Middle frontal gyrus (tissue), 1 donor: ENCODE measurements at regions not wholly inside any gene's neighbourhood (a gene's known extent, or its start where the extent isn't known, plus 50 kb on each side); places are given as distances from the start of the nearest gene placed in this dataset.

Experiments used
- DNase-seq: peaks from one replicate; pipeline ENCODE4 v3.0.0-alpha.2; 2015; ENCODE audit warnings: low spot score; ENCODE audit errors: extremely low spot score

DNA sequence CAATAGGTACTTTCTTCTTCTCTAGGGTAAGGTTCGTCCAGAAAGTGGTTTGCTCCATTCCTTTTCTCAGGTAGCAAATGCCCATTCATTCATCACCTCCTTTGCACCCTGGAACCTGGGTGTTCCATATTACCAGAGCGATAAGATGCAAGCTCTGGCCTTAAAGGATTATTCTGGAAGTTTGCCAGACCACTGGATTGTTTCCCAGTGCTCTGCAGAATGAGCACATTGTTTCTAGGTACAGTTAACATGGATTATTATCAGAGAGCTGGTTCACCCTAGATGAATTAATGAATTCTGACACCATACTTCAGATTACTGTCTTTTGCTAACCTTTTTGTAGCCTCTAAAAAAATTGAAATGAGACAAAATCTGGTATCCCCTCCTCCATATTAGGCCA lies 170.9 kb upstream of the BMP4 start:
- no peak for DNase-seq

DNA sequence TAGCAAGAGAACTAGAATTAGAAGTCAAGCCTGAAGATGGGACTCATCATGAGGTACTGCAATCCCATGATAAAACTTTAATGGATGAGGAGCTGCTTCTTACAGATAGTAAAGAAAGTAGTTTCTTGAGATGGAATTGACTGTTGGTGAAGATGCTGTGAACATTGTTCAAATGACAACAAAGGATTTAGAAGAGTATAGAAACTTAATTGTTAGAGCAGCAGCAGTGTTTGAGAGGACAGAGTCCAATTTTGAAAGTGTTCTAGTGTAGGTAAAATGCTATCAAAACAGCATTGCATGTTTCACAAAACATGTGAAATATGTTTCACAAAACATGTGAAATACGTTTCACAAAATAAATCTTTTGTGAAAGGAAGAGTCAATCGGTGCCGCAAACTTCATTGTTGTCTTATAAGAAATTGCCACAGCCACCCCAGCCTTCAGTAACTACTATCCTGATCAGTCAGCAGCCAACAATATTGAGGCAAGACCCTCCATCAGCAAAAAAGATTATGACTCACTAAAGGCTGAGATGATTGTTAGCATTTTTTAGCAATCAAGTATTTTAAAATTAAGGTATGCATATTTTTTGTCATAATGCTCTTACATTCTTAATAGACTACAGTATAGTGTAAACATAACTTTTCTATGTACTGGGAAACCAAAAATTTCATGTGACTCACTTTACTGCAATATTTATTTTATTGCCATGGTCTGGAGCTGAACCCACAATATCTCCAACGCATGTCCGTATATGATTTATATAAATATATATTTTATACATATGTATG lies 173.4 kb upstream of the BMP4 start:
- DNase-seq = no peak

DNA sequence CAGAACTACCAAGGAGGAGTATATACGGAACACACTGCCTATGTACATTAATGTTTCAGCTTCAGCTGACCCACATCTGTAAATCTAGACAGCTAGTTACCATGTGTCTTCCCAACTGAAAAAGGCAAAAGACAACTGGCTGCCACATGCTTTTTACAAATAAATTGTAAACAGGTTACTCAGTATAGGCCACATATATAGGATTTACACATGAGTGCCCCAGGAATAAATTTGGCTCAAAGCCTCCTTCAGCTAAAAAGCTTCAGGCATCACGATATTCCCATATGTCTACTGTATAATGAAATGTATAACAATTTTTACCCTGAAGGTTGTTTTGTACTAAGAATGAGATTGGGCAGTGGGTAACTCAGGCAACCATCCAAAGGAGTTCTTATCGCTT lies 175.9 kb upstream of the BMP4 start:
- no peak for DNase-seq

DNA sequence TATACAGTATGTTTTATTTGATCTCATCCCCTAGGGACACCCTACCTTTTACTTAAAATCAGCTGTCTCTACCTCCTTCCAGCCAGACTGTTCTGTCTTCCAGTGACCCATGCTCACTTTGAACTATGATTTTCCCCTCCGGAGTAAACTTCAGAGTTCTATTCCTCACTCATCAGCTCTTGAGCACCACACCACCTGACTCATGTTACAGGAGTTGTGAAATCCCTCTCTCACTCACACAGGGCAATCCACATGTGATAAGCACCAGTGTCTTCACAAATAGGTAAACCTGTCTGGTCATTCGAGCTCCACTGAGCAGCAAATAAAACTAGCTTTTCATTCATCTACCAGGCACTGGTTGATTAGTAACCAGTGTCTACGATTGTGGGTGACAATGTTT lies 177.3 kb upstream of the BMP4 start:
- no peak for DNase-seq

DNA sequence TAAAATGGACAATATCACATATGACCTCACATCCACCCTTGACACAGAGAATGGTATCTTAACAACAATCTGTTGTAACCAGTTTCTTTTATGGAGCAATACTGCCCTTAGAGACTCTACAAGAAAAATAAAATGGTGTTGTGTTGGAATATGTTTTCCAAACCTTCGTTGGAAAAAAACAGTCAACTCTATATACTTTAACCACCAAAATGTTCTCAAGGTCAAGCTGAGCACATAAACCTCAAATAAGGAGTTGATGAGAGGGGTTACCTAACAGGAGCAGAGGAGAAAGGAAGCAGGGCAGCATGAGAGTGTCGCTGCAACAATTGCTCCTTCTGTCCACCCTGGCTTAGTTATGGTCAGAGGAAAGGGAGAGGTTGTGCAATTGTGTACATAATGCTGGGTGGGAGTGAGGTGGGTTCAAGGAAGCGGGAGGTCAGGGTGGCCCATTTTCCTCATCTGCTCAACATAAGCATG lies 179.2 kb upstream of the BMP4 start:
- no peak for DNase-seq

DNA sequence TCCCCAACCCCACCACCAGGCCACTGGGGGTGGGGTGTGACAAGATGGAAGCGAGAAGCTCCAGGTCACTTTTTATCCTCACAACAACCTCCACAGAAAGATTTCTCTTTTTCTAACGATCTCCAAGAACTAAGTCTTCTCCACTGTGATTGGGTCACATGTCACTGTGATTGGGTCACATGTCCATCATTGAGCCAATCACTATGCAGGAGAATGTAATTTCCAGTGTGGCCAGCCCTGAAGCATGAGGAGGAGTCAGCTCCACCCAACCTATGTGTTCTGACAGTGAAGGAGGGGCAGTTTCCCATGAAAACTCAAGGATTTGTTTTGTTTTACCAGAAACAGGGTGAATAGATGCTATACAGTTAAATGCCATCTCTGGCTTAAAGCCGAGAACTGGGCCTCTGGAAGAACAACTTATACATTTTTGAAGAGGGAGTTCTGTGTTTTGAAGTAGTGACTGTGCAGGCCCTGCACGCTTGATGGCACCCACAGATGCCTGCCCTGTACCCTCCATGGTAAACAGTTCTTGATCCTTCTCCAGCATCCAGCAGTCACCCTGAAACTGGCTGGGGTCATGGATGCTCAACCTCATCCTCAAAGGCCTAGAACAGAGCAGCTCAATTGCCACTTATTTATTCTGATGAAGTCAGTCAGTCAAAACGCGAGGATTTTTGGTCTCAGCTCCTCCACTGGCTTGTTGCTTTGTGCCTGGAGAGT lies 180.4 kb upstream of the BMP4 start:
- DNase-seq = no peak

DNA sequence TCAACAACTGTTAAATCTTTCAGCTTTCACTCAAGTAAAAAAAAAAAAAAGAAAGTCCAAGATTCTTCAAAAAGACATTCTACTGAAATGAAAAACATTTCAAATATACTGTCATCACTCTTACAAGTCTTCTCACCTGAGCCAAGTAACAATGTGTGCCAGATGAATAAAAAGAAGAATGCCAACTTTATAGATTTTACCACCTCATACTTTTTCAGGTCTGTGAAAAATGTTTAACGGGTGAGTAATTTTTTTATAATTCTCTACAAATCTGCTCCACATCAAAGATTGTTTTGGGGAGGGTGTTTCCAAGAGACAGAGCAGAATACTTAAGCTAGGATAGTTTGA lies 181.0 kb upstream of the BMP4 start:
- no peak for DNase-seq

DNA sequence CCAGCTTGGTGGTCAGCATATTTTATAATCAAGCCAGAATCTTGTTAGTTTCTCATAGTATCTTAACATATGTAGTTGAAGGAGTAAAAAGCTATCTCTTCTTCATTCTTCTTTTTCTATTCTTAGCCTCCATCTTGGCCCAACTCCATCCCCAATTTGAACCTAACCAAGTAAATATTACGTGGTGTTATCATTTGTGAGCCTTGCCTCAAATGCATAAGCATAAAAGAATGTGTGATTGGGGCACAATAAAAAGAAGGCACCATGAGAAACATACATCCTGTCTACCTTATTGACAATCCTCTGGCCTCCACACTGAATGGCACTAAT lies 181.4 kb upstream of the BMP4 start:
- no peak for DNase-seq

DNA sequence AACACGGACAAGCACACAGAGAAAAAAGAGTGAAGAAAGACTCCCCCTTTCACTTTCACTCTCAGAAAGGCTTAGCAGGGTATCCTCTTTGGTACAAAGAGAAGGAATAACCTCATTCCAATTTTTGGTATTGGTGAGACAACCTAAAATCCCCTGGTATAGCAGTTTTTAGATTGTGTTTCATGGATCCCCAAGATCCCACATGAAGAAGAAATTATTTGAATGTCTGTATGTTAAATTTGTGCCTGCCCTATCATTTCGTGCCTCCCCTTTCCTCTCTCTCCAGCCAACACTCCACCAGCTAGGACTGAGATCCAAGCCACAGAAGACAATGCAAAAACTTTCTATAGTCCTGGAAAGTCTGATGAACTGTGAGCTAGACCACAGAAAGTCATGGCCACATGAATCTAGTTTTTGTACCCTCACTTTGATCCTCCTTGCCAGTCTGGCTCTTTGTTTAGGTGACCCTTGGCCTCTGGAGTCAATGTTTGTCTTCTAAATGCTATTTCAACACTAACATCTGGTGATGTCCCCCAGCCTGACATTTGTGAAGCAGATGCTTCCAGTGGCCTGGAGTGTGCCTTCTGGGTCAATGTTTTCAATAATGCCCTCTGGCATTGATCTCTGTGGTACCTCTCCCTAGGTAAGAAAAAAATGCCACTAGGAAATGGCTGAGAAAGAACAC lies 181.9 kb upstream of the BMP4 start:
- DNase-seq = no peak

DNA sequence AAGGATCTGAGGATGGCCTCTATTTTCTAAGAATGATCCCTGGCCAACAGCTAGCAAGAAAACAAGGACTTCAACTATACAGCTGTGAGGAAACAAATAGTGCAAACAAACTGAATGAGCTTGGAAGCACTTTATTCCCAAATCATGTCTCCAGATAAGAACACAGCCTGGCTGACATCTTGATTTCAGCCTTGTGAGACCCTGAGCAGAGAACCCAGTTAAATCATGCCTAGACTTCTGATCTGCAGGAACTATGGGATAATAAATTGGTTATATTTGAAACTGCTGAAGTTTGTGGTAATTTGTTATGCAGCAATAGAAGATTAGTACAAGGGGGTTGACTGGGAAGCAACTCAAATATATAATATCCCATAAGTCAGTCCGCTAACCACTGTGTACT lies 183.9 kb upstream of the BMP4 start:
- DNase-seq = no peak

DNA sequence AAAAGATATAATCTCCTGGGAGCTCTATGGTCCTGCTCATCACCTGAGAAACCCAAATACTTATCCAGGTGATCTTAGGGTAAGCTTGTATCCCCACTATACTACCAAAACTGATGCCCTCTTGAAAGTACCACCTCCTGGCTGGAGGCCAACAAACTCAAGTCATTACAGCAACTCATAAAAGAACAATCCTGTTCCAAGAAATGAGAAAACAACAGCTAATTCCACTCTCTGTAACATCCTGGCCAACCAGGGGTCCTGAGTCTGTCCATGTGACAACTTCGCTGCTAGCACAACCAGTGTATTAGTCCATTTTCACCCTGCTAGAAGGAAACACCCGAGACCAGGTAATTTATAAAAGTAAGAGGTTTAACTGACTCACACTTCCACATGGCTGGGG lies 190.0 kb upstream of the BMP4 start:
- DNase-seq = no peak

DNA sequence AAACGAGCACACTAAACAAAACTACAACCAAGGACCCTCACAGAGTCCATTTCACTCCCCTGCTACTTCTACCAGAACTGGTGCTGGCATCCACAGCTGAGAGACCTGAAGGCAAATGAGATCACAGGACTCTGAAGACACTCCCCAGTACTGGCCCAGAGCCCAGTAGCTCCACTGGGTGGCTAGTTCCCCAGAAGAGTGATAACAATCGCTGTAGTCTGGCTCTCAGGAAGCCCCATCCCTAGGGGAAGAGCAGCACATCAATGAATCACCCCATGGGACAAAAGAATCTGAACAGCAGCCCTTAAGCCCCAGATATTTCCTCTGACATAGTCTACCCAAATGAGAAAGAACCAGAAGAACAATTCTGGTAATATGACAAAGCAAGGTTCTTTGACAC lies 190.7 kb upstream of the BMP4 start:
- no peak for DNase-seq

DNA sequence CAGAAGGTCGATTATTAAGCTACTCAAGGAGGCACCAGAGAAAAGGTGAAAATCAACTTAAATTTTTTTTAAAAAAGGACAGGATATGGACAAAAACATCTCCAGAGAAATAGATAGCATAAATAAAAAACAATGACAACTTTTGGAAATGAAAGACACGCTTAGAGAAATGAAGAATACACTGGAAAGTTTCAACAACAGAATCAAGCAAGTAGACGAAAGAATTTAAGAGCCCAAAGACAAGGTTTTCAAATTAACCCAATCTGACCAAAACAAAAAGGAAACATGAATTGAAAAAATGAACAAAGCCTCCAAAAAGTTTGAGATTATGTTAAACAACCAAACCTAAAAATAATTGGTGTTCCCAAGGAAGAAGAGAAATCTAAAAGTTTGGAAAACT lies 191.1 kb upstream of the BMP4 start:
- no peak for DNase-seq

DNA sequence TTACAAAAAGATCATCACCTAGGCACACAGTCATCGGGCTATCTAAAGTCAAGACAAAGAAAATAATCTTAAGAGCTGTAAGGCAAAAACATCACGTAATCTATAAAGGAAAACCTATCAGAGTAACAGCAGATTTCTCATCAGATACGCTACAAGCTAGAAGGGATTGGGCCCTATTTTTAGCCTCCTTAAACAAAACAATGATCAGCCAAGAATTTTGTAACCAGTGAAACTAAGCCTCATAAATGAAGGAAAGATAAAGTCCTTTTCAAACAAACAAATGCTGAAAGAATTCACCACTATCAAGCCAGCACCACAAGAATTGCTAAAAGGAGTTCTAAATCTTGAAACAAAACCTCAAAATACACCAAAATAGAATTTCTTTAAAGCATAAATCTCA lies 191.6 kb upstream of the BMP4 start:
- DNase-seq = no peak

DNA sequence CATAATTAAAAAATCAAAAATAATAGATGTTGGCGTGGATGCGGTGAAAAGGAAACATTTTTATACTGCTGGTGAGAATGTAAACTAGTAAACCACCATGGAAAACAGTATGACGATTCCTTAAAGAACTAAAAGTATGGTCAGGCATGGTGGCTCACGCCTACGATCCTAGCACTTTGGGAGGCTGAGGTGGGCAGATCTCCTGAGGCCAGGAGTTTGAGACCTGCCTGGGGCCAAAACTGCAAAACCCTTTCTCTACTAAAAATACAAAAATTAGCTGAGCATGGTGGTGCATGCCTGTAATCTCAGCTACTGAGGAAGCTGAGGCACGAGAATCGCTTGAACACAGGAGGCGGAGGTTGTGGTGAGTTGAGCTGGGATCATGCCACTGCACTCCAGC lies 195.7 kb upstream of the BMP4 start:
- no peak for DNase-seq

DNA sequence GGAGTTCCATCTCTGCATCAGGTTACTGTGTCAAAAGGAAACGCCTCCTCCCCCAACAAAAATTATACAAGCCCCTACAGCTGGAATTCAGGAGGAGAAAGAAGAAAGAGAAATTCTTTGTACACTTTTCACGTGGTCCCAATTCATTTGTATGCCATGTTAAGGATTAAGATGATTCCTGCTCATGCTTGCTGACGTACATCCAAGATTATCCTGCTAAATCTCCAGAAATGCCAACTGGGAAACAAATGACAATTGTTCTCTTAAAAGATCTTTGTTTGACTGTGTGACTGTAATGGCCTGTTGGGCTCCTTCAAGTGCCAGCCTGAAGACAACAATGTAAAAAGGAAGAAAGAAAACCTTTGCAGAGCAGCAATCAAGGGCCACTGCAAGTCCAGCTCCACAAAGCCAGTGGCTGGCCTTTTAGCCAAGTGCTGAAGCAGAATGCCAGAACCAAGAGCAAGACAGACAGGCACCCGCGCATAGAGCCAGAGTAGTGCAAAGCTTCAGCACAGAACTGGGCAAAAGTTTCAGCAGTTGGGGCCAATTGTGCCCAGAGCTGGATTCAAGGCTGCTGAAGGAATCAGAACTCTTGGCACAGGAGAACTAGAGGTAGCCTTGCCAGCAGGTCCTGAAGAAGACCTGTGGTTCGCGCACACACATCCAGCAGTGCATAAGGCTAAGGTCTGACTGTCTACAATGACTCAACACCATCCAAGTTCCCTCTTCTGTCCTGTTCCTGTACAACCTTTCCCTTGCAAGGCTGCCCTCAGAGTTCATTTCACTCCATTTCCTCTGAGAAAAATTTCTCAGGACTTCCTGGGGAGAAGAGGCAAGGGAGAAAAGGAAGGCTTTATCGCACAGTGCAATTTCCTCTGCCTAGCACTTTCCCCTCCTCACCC lies 209.7 kb upstream of the BMP4 start:
- no peak for DNase-seq

DNA sequence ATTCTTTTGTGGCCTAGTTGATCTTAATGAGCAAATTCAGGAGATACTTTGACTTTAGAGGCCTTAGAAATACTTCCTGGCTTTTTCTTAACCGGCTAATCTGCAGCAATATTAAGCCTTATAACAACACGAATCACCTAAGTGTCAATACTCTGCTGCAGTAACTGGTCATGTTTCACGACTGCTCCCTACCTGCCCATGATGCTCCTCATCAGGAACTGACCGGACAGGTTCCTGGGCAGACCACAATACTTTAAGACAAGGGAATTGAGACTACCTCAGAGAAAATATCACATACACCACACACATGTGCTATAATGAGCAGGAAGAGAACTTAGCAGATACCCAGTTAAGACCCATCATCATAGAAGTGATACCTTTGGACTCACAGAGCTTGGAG lies 211.9 kb upstream of the BMP4 start:
- no peak for DNase-seq

DNA sequence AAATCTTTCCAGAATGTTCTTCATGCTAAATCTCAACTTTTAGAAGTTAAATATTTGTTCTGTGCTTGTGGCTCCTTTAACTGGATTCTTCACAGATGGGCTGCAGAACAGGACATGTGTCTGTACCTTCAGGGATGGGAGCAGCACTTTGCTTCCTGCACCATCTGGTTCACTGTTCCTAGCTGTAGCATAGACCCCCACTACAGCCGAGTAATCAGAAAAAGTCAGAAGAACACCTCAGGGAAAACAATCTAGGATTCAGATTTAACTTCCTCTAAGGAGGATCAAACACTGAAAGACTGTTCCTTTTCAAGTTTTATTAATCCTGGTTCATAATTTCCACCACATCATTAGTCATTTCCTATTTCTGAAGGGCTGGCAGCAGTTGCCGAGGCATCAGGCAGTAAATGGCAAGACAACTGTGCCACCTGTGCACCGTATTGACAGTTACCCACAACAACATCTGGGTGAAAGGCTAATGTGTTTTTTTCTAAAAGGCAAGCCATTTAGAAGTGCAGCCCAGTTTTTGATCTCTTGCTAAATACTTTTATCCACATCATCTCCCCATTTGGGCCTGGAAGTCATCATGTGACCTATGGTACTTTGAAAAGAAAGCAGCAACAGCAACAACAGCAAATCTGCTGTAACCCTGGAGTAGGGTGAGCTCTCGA lies 212.8 kb upstream of the BMP4 start:
- DNase-seq = no peak

DNA sequence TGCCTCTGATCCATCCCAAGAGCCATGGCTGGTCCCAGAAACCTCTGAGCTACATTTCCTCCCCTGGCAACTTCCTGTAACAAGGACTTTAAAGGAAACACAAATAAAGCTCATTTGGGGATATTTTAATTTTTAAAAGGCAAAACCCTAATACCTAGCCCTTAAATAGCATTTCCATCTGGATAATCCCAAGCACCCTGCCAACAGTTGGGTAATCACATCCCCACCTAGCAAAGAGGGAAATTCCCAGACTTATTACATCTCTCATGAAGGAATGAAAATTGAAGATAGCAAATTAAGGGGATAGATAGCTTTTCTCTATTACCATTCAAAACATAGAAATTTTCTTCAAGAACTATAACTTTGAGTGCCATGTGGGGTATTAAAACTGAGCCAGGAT lies 213.7 kb upstream of the BMP4 start:
- no peak for DNase-seq

DNA sequence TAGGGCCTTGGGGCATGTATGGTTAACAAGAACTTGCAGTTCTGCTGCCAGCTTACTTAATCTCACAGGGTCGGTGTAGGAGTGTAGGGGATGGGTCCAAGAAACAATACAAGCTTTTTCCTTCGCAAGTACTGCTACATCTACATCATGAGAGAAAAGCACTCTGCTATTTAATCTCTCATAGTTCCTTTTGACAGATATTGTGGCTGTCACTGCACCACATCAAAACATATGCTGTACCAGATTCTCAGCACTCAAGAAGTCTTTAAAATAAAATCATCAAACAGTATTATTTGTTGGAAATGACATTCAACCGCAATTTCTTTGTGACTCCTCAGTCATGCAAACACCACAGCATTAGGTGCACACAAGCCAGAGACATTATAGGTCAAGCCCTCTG lies 215.5 kb upstream of the BMP4 start:
- DNase-seq = no peak

DNA sequence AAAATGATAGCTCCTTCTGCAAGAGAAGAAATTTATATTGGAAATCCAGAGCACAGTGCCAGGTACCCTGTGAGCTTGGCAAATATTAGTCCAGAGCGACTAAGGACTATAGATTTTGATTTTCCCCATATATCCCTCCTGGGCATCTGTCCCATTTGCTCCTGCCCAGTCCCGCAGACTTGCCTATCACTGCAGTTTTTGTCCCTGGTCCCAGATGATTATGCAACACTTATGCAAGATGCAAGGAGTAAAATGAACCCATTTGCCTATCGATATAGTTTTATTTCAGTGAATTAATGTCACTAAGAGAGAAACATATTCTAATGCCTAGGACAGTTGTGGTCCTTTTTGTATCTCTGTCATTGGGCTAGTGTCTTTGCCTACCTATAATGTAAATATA lies 215.9 kb upstream of the BMP4 start:
- DNase-seq = no peak
